IMR-90 (cell line): ENCODE measurements at regions not wholly inside any gene's neighbourhood (a gene's known extent, or its start where the extent isn't known, plus 50 kb on each side); places are given as distances from the start of the nearest gene placed in this dataset.

ENCODE experiments used
- ATAC-seq: fragments of 200-7000 bp; cut with Tn5 transposase; 2 replicates; pipeline ENCODE4 v1.9.1; 2020; ENCODE audit warnings: low read depth, mild to moderate bottlenecking, moderate library complexity
- BruUV-seq: library from RNA; stranded (reverse); fragments of 400-500 nt; replicated peaks from 2 replicates; lab custom pipeline; 2021; lab: Mats Ljungman, UMichigan
- CTCF ChIA-PET: fragments of 300-600 bp; formaldehyde crosslinking; extraction: SDS; loops from one replicate; lab custom pipeline; 2021; ENCODE audit warnings: antibody characterized with exemption; lab: Yijun Ruan, JAX
- POLR2A ChIA-PET: fragments of 300-600 bp; sonication (Branson Sonifier 250); formaldehyde crosslinking; loops from one replicate; lab custom pipeline; 2022; ENCODE audit warnings: antibody characterized with exemption; ENCODE audit not compliant: unreplicated experiment; lab: Charles Lee
- DNase-seq: peaks from one replicate; pipeline ENCODE4 v3.0.0; 2013
- H2AFZ ChIP-seq: replicated peaks from 2 replicates; pipeline ENCODE3; 2013; ENCODE audit warnings: low read length, mild to moderate bottlenecking; ENCODE audit not compliant: poor library complexity
- H2AK5ac ChIP-seq: 2 replicates; pipeline ENCODE4 v1.6.1; 2013; ENCODE audit warnings: low read depth, low read length, inconsistent platforms
- H2AK9ac ChIP-seq: replicated peaks from 2 replicates; pipeline ENCODE3; 2013; ENCODE audit warnings: mild to moderate bottlenecking, low read depth, low read length, moderate library complexity; ENCODE audit not compliant: poor library complexity
- H2BK120ac ChIP-seq: 2 replicates; pipeline ENCODE4 v1.6.1; 2013; ENCODE audit warnings: low read depth, low read length, inconsistent platforms
- H2BK15ac ChIP-seq: 3 replicates; pipeline ENCODE4 v1.6.1; 2013; ENCODE audit warnings: low read depth, low read length, inconsistent platforms
- H2BK20ac ChIP-seq: 2 replicates; pipeline ENCODE4 v1.6.1; 2013; ENCODE audit warnings: low read depth, mild to moderate bottlenecking, inconsistent platforms, low read length, moderate library complexity
- H2BK5ac ChIP-seq: 2 replicates; pipeline ENCODE4 v1.6.1; 2013; ENCODE audit warnings: mild to moderate bottlenecking, low read depth, low read length, inconsistent platforms; ENCODE audit not compliant: poor library complexity, severe bottlenecking
- H3K14ac ChIP-seq: replicated peaks from 2 replicates; pipeline ENCODE4 v1.6.1; 2013; ENCODE audit warnings: low read depth, low read length, inconsistent platforms
- H3K18ac ChIP-seq: 2 replicates; pipeline ENCODE4 v1.6.1; 2013; ENCODE audit warnings: low read depth, low read length, control low read depth
- H3K23ac ChIP-seq: 2 replicates; pipeline ENCODE4 v1.6.1; 2013; ENCODE audit warnings: low read depth, low read length, inconsistent platforms
- H3K27ac ChIP-seq: 2 replicates; pipeline ENCODE4 v1.5.1; 2013; ENCODE audit warnings: mild to moderate bottlenecking, control low read depth, low read length; ENCODE audit not compliant: insufficient read depth
- H3K27me3 ChIP-seq: 2 replicates; pipeline ENCODE4 v1.6.1; 2013; ENCODE audit warnings: low read length; ENCODE audit not compliant: control insufficient read depth, insufficient read depth
- H3K36me3 ChIP-seq: 2 replicates; pipeline ENCODE4 v1.6.1; 2013; ENCODE audit warnings: low read length, mixed read lengths; ENCODE audit not compliant: control insufficient read depth, insufficient read depth
- H3K4ac ChIP-seq: 2 replicates; pipeline ENCODE4 v1.6.1; 2013; ENCODE audit warnings: low read depth, low read length, inconsistent platforms
- H3K4me1 ChIP-seq: 2 replicates; pipeline ENCODE4 v1.6.1; 2013; ENCODE audit warnings: low read length, mixed read lengths; ENCODE audit not compliant: control insufficient read depth, insufficient read depth
- H3K4me2 ChIP-seq: 2 replicates; pipeline ENCODE4 v1.6.1; 2013; ENCODE audit warnings: low read depth, mild to moderate bottlenecking, control low read depth, low read length, moderate library complexity
- H3K4me3 ChIP-seq: 2 replicates; pipeline ENCODE4 v1.5.1; 2013; ENCODE audit warnings: low read depth, mild to moderate bottlenecking, control low read depth, low read length, moderate library complexity; ENCODE audit not compliant: insufficient read depth
- H3K56ac ChIP-seq: 2 replicates; pipeline ENCODE4 v1.6.1; 2013; ENCODE audit warnings: low read length, inconsistent platforms; ENCODE audit not compliant: insufficient read depth; ENCODE audit errors: extremely low read depth
- H3K79me1 ChIP-seq, 2 experiments: 2 replicates each; pipeline ENCODE4 v1.6.1; 2013; ENCODE audit warnings: low read length in 2 of 2, inconsistent platforms in 1 of 2, low read depth in 1 of 2
- H3K9ac ChIP-seq: 2 replicates; pipeline ENCODE4 v1.6.1; 2013; ENCODE audit warnings: low read depth, low read length, control low read depth
- H3K9me1 ChIP-seq: 2 replicates; pipeline ENCODE4 v1.6.1; 2013; ENCODE audit warnings: low read length, inconsistent platforms; ENCODE audit not compliant: insufficient read depth
- H3K9me3 ChIP-seq: 2 replicates; pipeline ENCODE4 v1.6.1; 2013; ENCODE audit warnings: low read length; ENCODE audit not compliant: control insufficient read depth, insufficient read depth
- H4K20me1 ChIP-seq: 2 replicates; pipeline ENCODE4 v1.6.1; 2013; ENCODE audit warnings: low read length, inconsistent platforms; ENCODE audit not compliant: insufficient read depth
- H4K5ac ChIP-seq: 2 replicates; pipeline ENCODE4 v1.6.1; 2013; ENCODE audit warnings: mild to moderate bottlenecking, low read depth, low read length, control low read depth
- H4K8ac ChIP-seq, 2 experiments: 2 replicates each; pipeline ENCODE4 v1.6.1; 2013; ENCODE audit warnings: low read depth in 2 of 2, low read length in 2 of 2, control low read depth in 1 of 2, inconsistent platforms in 1 of 2
- H4K91ac ChIP-seq: 2 replicates; pipeline ENCODE4 v1.6.1; 2013; ENCODE audit warnings: low read depth, low read length, inconsistent platforms; ENCODE audit not compliant: insufficient read depth
- BHLHE40 ChIP-seq: fragments of 150-350 bp; IDR thresholded peaks from 2 replicates; pipeline ENCODE4 v1.6.1; 2016; ENCODE audit warnings: mild to moderate bottlenecking, low read depth, low read length
- CEBPB ChIP-seq: IDR thresholded peaks from 2 replicates; pipeline ENCODE4 v1.6.1; 2012; ENCODE audit warnings: low read depth, low read length, improper control_type of control experiment
- CHD1 ChIP-seq: IDR thresholded peaks from 2 replicates; pipeline ENCODE4 v1.6.1; 2012; ENCODE audit warnings: low read depth, low read length, improper control_type of control experiment
- FOS ChIP-seq: fragments of 150-350 bp; IDR thresholded peaks from 2 replicates; pipeline ENCODE4 v1.6.1; 2016; ENCODE audit warnings: low read depth, low read length
- MAFK ChIP-seq: IDR thresholded peaks from 2 replicates; pipeline ENCODE4 v1.6.1; 2012; ENCODE audit warnings: low read depth, low read length, improper control_type of control experiment
- MAZ ChIP-seq: IDR thresholded peaks from 2 replicates; pipeline ENCODE4 v1.6.1; 2012; ENCODE audit warnings: low read depth, mild to moderate bottlenecking, low read length, improper control_type of control experiment, moderate library complexity, borderline replicate concordance
- MXI1 ChIP-seq: IDR thresholded peaks from 2 replicates; pipeline ENCODE4 v1.6.1; 2012; ENCODE audit warnings: low read depth, mild to moderate bottlenecking, low read length, moderate library complexity, borderline replicate concordance
- NFE2L2 ChIP-seq: fragments of 150-350 bp; IDR thresholded peaks from 2 replicates; pipeline ENCODE4 v1.6.1; 2016; ENCODE audit warnings: low read depth, mild to moderate bottlenecking, low read length
- POLR2A ChIP-seq: IDR thresholded peaks from 2 replicates; pipeline ENCODE4 v1.6.1; 2012; ENCODE audit warnings: mild to moderate bottlenecking, low read depth, low read length
- RAD21 ChIP-seq: IDR thresholded peaks from 2 replicates; pipeline ENCODE4 v1.6.1; 2012; ENCODE audit warnings: low read length, improper control_type of control experiment
- RCOR1 ChIP-seq: IDR thresholded peaks from 2 replicates; pipeline ENCODE4 v1.6.1; 2012; ENCODE audit warnings: mild to moderate bottlenecking, low read length, improper control_type of control experiment; ENCODE audit not compliant: insufficient replicate concordance
- RFX5 ChIP-seq: IDR thresholded peaks from 2 replicates; pipeline ENCODE4 v1.8.0; 2012; ENCODE audit warnings: low read depth, mild to moderate bottlenecking, low read length, moderate library complexity
- SMC3 ChIP-seq: fragments of 150-350 bp; IDR thresholded peaks from 2 replicates; pipeline ENCODE4 v1.6.1; 2016; ENCODE audit warnings: low read depth, mild to moderate bottlenecking, antibody characterized with exemption, low read length, moderate library complexity
- dilution Hi-C: fragments of 300-500 bp; cut with HindIII; formaldehyde crosslinking; loops from one replicate; pipeline ENCODE4 v1.14.3; 2018; ENCODE audit warnings: low sequenced_read_pairs; ENCODE audit not compliant: unreplicated experiment
- in situ Hi-C: fragments of 300-500 bp; cut with MboI; formaldehyde crosslinking; loops from 3 replicates; pipeline ENCODE4 v1.14.3; 2019; ENCODE audit warnings: low sequenced_read_pairs, inconsistent platforms, mixed read lengths
- intact Hi-C: fragments of 100-400 bp; cut with micrococcal nuclease; formaldehyde crosslinking; loops from 2 replicates; pipeline ENCODE4 v1.10.0; 2022
- TF ChIP-seq, protein P1 (sequence below): conservative IDR thresholded peaks from 2 replicates; pipeline ENCODE4 v1.5.1; 2012; ENCODE audit warnings: mild to moderate bottlenecking, low read depth, low read length, improper control_type of control experiment
- TF ChIP-seq, protein P2 (sequence below): fragments of 150-350 bp; IDR thresholded peaks from 2 replicates; pipeline ENCODE4 v1.6.1; 2016; ENCODE audit warnings: low read depth, mild to moderate bottlenecking, low read length, moderate library complexity, borderline replicate concordance
- TF ChIP-seq, protein P3 (sequence below): fragments of 150-350 bp; IDR thresholded peaks from 2 replicates; pipeline ENCODE4 v1.6.1; 2017; ENCODE audit warnings: mild to moderate bottlenecking, antibody characterized with exemption, low read length, low read depth

DNA sequence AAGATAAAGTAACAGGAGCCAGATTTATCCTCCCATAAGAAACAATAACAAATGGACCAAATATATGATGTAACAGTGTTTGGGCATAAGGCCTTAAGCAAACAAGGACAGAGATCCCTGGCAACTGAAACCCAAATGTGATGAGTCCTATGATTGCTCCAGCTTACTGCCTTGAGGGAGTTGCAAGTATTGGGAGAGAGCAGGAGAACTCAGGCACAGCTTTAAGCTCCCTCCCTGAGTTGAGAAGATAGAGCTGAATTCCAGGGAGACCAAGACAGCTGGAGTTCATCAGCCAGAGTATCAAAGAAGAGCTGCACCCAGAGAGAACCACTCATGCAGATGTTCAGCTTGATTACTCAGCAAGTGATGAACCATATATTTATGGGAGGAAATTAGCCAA lies 814.5 kb upstream of the RAB6C start:
- H3K4me2 ChIP-seq = no peak overlapping the region
- H2BK120ac ChIP-seq = no peak overlapping the region
- POLR2A ChIA-PET = no interaction called here
- H3K9ac ChIP-seq = no peak overlapping the region
- no peak overlapping the region for H3K4me3 ChIP-seq
- no peaks in the 10 kb centered on the region for H3K79me1 ChIP-seq
- no peaks in the 10 kb centered on the region for H4K20me1 ChIP-seq
- H2BK15ac ChIP-seq = no peak overlapping the region
- intact Hi-C loops = no loop called here
- H3K36me3 ChIP-seq = no peaks in the 10 kb centered on the region
- H4K5ac ChIP-seq = no peak overlapping the region
- ATAC-seq (no peak), DNase-seq (no peak)
- CTCF ChIA-PET = no interaction called here
- in situ Hi-C loops = no loop called here
- H3K9me3 ChIP-seq = peaks cover 2% of the 10 kb centered on the region; the same call in 1 of the 2 replicates
- no peak overlapping the region for H3K14ac ChIP-seq
- H2AK9ac ChIP-seq = no peak overlapping the region
- H2BK5ac ChIP-seq = no peak overlapping the region
- BruUV-seq = no TSS peak
- no peak overlapping the region for H4K8ac ChIP-seq
- no peak overlapping the region for H2AK5ac ChIP-seq
- TF ChIP-seq MAZ = no peak
- TF ChIP-seq SMC3 = no peak
- no peak for TF ChIP-seq MXI1
- TF ChIP-seq FOS = no peak
- TF ChIP-seq, protein P1, sequence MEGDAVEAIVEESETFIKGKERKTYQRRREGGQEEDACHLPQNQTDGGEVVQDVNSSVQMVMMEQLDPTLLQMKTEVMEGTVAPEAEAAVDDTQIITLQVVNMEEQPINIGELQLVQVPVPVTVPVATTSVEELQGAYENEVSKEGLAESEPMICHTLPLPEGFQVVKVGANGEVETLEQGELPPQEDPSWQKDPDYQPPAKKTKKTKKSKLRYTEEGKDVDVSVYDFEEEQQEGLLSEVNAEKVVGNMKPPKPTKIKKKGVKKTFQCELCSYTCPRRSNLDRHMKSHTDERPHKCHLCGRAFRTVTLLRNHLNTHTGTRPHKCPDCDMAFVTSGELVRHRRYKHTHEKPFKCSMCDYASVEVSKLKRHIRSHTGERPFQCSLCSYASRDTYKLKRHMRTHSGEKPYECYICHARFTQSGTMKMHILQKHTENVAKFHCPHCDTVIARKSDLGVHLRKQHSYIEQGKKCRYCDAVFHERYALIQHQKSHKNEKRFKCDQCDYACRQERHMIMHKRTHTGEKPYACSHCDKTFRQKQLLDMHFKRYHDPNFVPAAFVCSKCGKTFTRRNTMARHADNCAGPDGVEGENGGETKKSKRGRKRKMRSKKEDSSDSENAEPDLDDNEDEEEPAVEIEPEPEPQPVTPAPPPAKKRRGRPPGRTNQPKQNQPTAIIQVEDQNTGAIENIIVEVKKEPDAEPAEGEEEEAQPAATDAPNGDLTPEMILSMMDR = no peak
- TF ChIP-seq CEBPB = no peak
- TF ChIP-seq, protein P2, sequence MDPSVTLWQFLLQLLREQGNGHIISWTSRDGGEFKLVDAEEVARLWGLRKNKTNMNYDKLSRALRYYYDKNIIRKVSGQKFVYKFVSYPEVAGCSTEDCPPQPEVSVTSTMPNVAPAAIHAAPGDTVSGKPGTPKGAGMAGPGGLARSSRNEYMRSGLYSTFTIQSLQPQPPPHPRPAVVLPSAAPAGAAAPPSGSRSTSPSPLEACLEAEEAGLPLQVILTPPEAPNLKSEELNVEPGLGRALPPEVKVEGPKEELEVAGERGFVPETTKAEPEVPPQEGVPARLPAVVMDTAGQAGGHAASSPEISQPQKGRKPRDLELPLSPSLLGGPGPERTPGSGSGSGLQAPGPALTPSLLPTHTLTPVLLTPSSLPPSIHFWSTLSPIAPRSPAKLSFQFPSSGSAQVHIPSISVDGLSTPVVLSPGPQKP = no peak
- TF ChIP-seq, protein P3, sequence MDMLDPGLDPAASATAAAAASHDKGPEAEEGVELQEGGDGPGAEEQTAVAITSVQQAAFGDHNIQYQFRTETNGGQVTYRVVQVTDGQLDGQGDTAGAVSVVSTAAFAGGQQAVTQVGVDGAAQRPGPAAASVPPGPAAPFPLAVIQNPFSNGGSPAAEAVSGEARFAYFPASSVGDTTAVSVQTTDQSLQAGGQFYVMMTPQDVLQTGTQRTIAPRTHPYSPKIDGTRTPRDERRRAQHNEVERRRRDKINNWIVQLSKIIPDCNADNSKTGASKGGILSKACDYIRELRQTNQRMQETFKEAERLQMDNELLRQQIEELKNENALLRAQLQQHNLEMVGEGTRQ = no peak
- TF ChIP-seq BHLHE40 = no peak
- TF ChIP-seq RAD21 = no peak
- TF ChIP-seq RCOR1 = no peak
- TF ChIP-seq POLR2A = no peak
- TF ChIP-seq MAFK = no peak
- no peak for TF ChIP-seq NFE2L2
- TF ChIP-seq RFX5 = no peak
- TF ChIP-seq CHD1 = no peak
- H2BK20ac ChIP-seq = no peak overlapping the region
- no peaks in the 10 kb centered on the region for H3K4me1 ChIP-seq
- H2AFZ ChIP-seq = no peak overlapping the region
- H3K18ac ChIP-seq = no peak overlapping the region
- H3K56ac ChIP-seq = no peak overlapping the region
- no peak overlapping the region for H3K27ac ChIP-seq
- no peak overlapping the region for H3K23ac ChIP-seq
- H4K91ac ChIP-seq = no peak overlapping the region
- H3K4ac ChIP-seq = no peak overlapping the region
- no peaks in the 10 kb centered on the region for H3K27me3 ChIP-seq
- dilution Hi-C loops = no loop called here
- H3K9me1 ChIP-seq = no peaks in the 10 kb centered on the region
